HG03460 (cell line): ENCODE measurements at regions not wholly inside any gene's neighbourhood (a gene's known extent, or its start where the extent isn't known, plus 50 kb on each side); places are given as distances from the start of the nearest gene placed in this dataset.

ENCODE experiments used
- ATAC-seq: cut with Tn5 transposase; IDR thresholded peaks from one replicate; pipeline ENCODE4 v1.9.1; 2021; ENCODE audit not compliant: unreplicated experiment

GRCh38 chr16:51407921-51408320 is 256.9 kb upstream of the SALL1 start:
- no peak for ATAC-seq

GRCh38 chr16:51407199-51407598 is 256.1 kb upstream of the SALL1 start:
- ATAC-seq, result peak; percentile 53

DNA sequence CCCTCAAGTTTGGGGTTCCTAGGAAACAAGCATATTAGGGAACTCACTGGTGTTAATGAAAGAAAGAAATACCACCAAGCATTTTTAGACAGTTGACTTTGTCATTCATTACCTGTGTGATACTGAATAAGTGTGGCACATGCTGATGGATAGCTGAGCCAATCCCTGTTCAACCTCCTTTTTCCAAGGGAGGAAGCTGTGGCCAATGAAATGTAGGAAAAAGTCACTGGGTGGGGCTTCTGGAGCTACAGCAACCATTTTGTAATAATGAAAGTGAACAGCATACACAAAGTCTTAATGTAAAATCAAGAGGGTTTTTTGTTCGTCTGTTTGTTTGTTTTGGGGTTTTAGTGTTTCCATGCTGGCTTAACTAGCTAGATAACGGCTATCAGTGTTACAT is 254.3 kb upstream of the SALL1 start:
- ATAC-seq, result no peak

DNA sequence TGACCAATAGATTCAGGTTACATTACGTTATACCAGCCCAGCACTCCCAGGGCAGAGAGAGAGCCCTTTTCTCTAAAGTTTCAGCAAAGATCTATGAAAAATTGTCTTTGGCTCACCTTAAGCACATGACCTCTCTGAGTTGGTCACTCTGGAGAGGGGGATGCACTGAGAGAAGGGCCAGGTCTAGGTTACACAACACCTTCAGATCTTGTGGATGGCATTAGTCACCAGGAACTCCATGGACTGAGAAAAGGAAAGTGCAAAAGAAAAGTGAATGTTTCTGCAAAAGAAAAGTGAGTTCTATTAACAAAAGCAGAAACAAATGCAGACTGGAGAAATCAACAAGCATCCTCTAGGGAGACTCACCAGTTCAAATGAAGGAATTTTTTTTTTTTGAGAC is 253.3 kb upstream of the SALL1 start:
- ATAC-seq, result no peak

DNA sequence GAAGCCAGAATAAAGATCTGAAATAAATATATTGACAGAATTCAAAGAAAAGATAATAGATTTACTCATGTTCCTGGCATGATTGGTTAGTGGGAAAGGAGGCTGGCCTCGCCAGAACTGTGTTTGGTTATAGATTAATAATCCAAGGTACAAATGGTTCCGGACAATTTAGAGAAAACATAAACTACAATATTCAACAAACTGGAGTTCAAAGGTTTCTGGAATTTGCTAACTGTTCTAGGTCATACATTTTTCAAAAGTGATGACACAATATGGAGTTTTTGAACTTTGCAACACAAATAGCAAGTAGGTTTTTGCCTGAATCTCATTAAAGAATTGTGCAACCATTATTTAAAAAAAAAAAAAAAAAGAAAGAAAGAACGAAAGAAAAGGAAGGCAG is 251.7 kb upstream of the SALL1 start:
- no peak for ATAC-seq

GRCh38 chr16:51402298-51402697 is 251.2 kb upstream of the SALL1 start:
- ATAC-seq, result no peak

DNA sequence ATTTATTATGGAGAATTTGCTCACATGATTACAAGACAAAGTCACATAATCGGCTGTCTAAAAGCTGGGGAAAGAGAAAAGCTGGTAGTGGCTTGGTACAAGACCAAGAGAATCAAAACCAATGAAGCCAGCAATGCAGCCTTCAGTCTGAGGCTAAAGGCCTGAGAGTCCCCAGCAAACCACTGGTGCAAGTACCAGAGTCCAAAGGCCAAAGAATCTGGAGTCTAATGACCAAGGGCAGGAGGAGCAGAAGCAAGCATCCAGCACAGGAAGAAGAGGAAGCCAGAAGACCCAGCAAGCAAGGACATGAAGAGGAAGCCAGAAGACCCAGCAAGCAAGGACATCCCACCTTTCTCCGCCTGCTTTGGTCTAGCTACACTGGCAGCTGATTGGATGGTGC is 250.6 kb upstream of the SALL1 start:
- no peak for ATAC-seq

- no peak for ATAC-seq
Measured at GRCh38 chr16:51399908-51400670, 249.0 kb upstream of the SALL1 start.

- ATAC-seq, result no peak
Measured at GRCh38 chr16:51394421-51394820, 243.4 kb upstream of the SALL1 start.

DNA sequence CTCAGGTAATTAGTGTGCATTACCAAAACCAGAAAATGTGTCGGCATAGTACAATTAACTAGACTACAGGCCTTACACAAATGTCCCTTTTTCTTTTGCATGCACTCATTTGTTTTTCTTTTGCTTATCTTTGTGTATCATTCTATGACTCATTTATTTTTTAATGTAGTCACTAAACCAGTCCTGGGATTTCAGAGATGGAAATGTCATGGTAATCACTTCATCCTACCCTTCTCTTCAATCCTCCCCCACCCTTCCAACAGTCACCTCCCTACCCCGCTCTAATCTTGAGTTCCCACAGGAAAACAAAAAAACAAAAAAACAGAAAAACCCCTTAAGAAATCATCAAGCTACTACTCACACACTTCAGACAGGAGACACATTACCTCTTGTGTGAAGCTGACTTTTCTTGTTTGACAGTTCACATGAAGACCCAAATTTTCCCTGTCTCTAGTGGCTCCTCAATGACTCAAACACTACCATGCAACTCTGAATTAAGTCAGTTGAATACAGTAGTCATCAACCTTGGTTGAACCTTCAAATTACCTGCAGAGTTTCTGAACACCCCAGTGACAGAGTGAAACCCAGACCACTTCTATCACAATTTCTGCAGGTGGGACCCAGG is 242.4 kb upstream of the SALL1 start:
- no peak for ATAC-seq

DNA sequence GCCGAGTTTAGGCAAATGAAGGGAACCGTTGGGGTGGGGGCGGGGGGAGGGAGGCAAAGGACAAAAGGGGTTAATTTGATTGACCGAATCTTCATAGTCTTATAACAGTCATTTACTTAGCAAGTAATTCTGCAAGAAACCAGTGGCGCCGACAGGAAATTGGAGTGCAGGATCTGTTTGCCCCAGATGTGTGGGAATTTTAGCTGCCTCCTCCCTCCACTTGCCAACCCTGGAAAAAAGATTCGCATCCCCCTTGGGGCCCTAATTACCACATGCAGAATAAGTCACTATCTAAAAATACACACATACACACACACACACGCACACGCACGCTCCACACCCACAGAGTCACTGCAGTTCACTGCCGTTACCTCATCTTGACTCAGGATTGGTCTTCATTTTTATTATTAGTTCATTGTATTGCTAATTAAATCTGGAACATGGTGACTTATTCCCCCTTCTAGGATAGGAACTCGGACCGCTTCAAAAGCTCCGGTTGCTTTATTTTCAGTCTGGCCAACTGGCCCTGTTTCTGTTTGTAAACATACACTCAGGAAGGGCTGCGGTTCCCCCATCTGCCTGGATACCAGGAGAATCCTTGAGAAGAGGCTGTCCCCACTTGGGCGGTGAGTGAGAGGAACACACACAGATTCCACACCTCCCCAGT is 241.6 kb upstream of the SALL1 start:
- ATAC-seq, result no peak

GRCh38 chr16:51391798-51392511 is 240.9 kb upstream of the SALL1 start:
- ATAC-seq, result no peak

GRCh38 chr16:51390877-51391276 is 239.8 kb upstream of the SALL1 start:
- ATAC-seq, result no peak

DNA sequence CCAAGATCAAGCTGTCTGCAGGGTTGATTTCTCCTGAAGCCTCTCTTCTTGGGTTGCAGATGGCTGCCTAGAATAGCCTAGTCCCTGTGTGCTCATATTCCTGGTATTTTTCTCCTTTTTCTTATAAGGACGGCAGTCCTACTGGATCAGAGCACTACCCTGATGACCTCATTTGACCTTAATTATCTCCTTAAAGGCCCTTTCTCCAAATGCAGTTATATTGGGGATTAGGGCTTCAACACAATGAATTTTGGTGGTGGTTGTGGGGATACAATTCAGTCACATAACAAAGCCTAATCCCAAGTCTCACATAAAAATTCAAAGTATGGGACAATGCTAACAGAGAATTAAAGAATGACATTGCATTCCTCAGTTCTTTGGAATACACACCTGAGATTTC is 238.8 kb upstream of the SALL1 start:
- no peak for ATAC-seq

DNA sequence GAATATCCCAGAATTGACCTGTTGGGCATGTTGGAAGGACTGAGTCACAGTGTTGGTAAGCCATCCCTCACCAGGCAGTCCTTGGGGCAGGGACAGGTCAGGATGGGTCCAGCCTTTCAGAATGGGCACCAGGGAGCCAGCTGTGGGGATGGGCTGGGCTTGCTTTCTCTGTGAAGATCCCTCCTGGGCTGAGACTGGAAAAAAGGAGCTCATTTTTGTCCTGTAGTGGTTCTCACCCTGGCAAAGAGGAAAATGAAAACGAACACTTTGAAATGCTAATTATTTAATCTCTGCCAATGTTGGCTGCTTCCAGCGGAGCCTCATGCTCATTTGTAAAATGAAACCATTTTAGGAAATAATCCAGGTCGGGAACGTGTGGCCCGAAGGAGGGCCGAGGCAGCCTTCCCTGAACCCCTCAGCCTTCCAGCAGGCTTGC is 237.5 kb upstream of the SALL1 start:
- no peak for ATAC-seq

DNA sequence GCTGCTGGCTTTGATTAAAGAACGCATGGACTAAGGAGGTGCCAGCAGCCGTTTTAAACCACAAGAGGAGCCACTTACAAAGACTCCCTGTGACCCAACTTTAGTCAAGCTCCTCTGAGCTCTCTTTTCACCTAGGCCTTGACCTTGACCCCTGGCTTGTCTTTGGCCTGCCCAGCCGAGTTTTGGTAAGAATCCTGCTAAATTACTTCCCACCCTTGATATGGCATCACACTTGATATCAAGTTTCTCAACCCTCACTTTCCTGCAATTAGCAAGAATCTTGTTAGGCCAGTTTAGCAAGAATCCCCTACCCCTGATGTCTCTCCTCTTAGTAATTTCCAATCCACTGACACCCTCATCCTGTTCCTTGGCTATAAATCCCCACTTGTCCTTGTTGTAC is 232.8 kb upstream of the SALL1 start:
- no peak for ATAC-seq

- no peak for ATAC-seq
Measured at GRCh38 chr16:51382940-51383339, 231.9 kb upstream of the SALL1 start.

DNA sequence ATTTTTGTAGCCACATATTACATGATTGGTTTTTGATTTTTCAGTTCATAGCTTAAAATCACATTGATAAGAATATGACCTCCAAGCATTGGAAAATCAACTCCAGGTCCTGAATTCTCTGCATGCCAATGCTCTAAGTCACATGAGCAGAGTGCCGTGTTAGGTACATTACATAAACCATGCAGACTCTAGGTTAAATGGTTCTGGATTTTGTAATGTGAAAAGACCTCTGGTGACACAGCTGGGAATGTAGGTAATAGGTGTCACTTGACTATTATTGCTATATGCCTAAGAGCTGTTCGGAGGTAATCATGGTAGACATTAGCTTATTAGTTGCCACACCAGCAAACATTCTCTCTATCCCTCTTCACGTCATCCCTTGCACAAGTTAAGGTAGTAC is 231.1 kb upstream of the SALL1 start:
- ATAC-seq, result no peak

DNA sequence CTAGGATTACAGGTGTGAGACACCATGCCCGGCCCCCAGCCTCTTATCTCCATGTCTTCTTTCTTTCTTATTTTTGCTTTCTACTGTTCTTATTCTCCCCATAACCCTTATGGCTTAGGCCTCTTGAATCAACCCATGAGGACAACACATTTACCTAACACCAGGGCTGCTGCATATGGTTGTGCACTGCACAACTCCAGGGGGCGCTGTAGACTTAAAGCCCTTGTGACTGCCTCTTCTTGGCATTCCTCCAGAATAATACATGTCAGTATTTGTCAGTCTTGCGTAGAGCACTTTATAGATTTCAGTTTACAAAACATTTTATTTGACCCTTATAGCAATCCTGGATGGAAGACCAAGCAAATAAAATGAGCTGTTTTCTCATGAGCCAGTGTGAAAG is 225.0 kb upstream of the SALL1 start:
- ATAC-seq, result no peak

DNA sequence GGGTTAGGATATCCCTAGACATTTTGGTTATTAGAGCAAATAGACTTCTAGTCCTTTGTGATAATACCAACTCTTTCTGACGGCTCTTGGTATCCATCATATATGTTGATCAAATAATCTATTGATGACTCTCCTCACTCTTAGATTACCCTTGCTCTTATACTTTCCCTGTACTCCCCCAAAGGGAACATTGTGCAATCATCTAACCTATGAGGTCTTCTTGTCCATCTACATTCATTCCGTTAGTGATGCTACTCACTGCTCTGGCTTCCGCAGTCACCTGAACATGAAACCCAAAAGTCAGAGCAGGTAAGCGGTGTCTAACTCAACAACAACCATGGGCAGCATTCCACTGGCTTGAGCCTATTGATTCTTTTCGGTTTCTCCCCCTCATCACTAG is 223.7 kb upstream of the SALL1 start:
- ATAC-seq, result no peak

- no peak for ATAC-seq
Measured at GRCh38 chr16:51374346-51374745, 223.3 kb upstream of the SALL1 start.

GRCh38 chr16:51365715-51366114 is 214.6 kb upstream of the SALL1 start:
- ATAC-seq, result no peak
